Limb (tissue), 2 donors: ENCODE measurements at regions not wholly inside any gene's neighbourhood (a gene's known extent, or its start where the extent isn't known, plus 50 kb on each side); places are given as distances from the start of the nearest gene placed in this dataset.
"Not testable (repeated sequence)": the region's sequence is repeated elsewhere in the genome, so short reads cannot be mapped to it uniquely, and the experiment has no call there.

Source experiments
- DNase-seq, 2 donors: peaks; one replicate each; pipeline ENCODE4 v3.0.0-alpha.2; 2016; ENCODE audit errors: extremely low spot score in 2 of 2

DNA sequence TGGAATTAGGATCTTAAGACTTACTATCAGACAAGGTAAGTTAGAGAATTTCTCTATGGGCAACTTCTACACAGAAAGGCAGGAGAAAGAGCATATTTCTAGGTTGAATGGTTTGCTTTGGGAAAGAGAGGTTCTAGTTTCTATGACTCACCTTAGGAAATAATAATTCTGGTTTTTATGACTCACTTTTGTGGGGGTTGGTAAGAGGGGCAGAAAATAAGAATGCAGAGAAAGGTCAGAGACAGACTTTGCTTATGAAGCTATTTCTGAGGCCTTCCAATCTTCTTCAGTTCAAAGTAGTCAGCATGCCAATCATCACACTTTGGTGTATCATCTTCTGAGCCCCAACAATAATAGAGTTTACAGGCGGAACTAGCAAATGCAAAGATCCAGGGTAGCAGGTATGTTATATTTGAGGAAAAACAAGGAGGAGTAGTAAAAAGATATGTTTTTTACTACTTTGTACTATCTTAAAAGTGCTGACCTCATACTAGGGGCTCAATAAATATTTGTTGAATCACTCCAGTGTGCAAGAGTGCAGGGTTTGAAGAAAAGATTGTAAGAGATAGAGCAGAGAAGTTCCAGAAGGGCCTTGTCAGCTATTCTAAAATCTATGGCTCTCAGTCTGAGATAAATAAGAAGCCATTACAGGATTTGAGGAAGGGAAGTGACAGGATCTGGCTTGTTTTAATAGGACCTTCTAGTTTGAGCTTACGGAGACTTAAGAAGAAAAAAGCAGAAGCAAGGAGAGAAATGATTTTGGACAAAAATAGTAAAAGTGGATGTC lies 56.7 kb upstream of the LRFN5 start:
- no peak for DNase-seq

DNA sequence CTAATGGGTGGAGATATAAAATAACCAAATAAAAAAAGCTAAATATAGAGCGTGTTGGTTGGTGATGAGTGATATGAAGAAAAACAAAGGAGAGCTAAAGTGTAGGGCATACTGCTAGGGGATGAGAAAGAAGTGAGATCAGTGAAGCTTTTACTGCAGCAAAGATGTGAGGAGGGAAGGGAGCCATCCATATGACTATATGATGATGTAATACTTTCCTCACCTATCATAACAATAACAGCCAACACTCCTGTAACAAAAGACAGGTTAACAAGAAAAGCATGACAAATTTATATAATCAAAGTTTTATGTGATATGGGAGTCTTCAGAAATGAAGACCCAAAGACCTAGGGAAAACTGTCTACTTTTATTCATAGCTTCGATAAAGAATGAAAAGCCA lies 57.4 kb upstream of the LRFN5 start:
- no peak for DNase-seq

DNA sequence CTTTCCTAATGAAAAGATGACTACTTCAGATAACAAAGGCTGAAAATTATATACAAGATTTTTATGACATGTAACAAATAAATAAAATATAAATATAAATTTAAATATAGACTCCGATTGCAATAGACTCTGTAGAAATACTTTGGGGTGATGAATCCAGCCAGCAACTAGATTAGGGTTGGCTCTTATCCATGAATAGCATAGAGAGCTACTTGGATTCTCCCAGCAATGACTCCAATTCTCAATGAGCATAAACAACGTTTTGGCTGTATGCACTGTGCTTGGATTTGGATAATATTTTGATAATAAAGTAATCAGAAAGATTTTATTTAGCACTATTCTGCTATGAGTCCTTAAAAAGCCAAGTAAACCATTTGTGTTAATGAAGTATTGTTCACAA lies 58.0 kb upstream of the LRFN5 start:
- no peak for DNase-seq

DNA sequence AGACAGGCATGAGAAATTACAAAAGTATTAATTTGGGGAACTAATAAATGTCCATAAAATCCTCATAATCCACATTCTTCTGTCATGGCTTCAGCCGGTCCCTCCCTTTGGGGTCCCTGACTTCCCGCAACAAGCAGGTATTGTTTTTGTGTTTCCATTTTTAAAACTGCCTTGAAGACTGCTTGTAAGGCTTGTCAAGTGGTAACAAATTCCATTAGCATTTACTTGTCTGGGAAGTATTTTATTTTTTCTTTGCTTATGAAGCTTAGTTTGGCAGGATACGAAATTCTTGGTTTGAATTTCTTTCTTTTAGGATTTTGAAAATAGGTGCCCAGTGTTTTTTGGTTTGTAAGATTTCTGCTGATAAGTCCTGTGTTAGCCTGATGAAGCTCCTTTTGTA lies 65.3 kb upstream of the LRFN5 start:
- DNase-seq, result no peak

DNA sequence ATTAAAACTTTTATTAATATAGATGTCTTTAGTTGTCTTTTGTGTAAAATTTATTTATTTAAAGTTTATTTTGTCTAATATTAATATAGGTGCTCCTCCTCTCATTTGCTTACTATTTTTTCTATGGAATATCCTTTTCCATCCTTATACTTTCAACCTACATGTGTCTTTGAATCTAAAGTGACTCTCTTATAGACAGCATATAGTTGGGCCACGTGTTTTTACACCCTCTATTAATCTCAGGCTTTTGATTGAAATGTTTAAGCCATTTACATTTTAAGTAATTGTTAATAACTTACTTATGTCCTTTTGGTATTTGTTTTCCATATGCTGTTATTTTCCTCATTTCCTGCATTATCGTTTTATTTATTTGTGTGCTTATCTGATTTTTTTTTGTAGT lies 74.4 kb upstream of the LRFN5 start:
- no peak for DNase-seq

DNA sequence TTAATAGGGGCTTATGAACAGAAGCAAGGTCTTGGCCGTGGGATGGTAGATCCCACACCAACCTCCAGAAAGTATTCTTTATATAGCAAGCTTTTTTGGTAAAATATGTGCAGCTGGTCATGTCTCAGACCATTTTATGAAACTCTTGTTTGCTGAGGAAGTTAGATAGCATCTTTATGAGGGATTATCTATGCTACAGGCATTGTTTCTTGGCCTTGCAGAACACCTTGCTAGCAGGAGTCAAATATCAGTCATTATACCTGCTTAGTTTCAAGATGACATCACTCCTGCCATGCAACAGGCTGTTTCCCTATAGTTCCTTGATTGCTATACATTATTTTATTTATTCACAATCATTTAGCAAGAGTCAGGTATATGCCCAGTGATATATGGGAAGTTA lies 84.8 kb upstream of the LRFN5 start:
- DNase-seq, result no peak

DNA sequence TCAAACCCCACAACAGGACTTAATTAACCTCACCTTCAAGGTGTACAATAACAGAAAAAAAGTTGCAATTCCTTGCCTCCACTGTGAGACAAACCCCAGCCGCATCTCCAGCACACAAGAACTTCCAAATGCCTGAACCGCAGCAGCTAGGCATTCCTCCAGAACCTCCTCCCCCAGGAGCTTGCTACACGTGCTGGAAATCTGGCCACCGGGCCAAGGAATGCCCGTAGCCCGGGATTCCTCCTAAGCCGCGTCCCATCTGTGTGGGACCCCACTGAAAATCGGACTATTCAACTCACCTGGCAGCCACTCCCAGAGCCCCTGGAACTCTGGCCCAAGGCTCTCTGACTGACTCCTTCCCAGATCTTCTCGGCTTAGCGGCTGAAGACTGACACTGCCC lies 88.6 kb upstream of the LRFN5 start:
- not testable (repeated sequence) for DNase-seq

DNA sequence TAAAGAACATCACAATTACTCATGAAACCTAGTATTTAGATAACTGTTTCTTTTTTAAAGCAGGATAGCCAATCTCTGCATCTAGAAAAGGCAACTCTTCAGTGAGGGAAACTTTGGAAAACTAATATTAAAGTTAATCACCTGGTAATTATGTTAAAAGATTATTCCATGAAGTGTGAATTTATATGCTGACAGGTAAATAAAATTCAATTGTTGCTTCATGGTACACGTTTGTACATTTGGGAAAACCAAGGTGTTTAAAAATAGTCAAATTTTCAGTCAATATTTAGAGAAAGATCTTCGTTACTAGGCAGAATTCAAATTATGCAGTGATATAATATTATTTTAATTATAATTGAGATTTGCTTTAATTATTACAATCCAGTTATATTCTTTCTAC lies 100.1 kb upstream of the LRFN5 start:
- no peak for DNase-seq

DNA sequence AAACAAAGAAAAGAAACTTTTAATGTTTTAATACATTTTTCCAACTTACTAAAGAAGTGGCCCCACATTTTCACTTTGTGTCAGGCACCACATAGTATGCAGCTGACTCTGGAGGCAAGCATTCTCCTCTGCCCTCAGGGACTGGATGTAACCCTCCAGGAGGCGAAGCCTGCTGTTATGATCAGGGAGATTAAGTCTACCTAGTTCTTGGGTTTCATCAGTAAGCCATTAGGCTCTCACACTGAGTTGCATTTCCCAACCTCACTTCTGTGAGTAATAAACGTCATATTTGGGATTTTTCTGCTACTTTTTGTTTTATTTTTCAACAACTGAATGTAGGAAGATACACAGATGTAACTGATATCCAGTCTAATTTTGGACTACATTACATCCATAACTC lies 101.2 kb upstream of the LRFN5 start:
- no peak for DNase-seq

DNA sequence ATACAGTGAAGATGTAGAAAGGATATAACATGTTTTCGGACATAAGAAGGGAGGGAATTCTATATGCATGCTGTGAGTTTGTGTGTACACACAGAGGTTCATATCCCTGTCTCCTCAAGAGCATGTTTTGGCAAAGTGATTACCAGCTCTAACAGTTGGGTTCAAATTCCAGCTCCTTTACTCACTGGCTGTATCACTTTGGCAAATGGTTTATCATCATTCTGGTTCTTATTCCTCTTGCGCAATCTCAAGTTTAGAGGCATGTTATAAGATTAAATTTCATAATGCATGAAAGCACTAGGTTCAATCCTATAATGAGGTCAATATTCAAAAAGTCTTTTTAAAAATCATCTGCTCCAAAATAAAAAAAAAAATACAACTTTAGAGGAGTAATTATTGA lies 107.7 kb upstream of the LRFN5 start:
- no peak for DNase-seq

DNA sequence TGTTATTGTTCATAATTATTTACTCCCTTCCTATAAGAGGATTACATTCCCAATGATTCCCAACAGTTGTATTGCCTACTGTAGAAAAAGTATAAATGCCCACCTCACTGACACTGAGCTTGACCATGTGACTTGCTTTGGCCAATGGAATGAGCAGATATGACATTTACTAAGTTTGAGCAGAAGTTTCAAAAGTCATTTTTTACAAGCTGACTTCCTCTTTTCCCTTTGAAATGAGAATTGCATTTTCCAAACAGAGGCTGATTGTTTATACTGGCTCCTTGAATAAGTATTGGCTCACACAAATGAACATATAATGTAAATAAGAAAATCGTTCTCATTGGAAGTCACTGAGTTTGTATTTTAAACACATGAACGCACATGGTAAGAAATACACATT lies 116.4 kb upstream of the LRFN5 start:
- no peak for DNase-seq

DNA sequence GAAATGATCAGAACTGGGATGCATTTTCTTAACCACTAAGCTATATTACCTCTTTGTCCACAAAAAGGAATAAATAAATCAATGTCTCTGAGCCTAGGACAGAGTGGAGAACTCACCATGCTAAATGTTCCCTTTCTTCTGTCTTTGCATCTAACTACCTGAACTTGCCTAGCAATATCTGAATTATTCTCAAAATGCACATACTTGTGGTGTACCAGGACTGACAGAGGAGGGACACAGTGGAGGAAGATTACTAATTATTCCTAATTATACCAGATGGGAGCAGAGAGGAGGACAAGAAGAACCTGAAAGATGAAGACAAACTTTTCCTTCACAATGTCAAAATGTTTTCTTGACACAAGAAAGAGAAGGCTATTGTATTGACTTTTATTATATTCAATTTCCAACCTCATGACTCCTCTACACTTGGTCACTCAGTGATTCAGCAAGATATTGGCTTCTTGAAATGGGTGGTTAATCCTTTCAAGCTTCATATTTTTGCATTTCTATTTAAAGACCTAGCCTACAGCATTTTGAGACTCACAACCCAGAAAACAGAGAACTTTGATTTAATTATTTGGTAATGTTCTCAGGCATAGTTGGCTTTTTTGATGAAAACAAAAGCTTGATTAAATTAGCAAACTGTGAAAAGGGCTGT lies 117.2 kb upstream of the LRFN5 start:
- no peak for DNase-seq

DNA sequence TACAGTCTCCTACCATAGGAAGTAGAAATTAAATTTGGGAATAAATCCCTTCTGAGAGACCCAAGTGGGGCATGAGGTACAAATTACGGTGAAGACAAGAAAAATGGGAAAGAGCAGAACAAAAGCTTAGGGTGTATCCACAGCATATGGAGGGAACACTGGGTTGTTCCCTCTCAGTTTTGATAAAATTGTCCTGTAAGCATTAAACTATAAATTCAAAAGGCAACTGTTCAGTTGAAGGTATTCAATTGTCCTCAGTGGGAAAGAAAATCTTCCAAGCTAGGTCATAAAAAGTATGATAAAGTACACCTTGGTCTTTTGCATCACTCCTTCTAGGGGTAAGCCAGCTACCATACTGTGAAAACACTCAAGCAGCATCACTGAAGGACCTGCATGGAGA lies 118.3 kb upstream of the LRFN5 start:
- no peak for DNase-seq

DNA sequence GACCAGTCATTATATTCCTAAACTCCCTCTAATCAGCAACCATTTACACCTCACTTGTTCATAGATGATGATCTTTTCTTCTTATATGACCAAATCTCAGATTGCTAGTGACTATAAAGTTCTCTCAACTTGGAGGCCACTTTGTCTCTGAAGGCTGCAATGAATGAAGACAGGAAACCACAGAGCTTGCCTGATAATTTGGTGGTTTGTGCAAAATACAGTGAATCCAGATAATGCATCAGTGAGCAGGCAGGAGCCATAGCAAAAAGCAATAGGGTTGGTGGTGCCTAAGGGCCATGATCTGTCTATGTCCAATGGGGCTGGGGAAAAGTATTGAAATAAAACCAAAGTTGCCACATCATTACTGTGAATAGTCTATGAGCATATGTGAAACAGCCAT lies 123.8 kb upstream of the LRFN5 start:
- DNase-seq, result no peak

DNA sequence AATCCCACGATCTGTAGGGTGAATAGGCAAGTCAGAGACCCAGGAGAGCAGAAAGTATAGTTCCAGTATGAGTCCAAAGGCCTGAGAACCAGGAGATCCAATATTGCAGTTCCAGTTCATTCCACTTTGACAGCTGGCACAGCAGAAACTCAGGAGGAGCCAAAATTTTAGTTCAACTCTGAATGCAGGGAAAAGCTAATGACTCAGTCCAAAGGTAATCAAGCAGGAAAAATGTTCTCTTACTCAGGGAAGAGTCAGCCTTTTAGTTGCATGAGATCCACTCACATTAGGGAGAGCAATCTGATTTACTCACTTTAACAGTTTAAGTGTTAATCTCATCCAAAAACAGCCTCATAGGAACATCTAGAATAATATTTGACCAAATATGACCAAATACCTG lies 130.2 kb upstream of the LRFN5 start:
- DNase-seq, result no peak

DNA sequence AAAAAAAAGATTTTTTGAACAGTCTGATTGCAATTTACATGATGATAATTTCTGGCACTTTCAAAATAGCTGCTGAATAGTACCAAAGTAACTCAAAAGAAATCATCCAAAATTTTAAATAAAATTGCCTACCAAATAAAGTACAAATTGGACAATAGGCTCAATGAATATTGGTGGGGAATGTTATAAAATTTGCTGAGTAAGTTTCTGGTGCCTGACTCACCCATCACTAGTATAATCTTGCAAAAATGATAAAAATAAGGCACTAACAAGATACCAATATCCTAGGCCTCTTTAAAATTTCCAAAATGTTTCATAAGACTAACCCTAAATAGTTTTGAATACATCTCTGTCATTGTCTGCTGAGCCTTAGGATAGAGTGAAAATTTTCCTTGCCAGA lies 145.3 kb upstream of the LRFN5 start:
- DNase-seq, result no peak

DNA sequence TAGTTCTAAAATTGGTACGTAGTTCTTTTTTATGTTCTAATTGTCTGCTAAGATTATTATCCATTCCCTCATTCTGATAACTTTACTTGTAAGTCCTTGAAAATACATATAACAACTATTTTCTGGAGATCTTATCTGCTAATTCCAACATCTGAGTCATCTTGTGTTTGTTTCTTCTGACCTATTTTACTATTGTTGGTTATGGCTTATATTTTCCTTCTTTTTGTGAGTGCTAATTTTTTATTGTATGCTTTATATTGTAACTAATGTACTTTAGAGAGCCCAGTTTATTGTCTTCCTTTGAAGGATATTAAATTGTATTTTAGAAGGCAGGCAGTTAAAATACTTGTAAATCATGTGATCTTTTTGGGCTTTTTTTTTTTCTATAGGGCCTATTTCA lies 149.3 kb upstream of the LRFN5 start:
- no peak for DNase-seq

DNA sequence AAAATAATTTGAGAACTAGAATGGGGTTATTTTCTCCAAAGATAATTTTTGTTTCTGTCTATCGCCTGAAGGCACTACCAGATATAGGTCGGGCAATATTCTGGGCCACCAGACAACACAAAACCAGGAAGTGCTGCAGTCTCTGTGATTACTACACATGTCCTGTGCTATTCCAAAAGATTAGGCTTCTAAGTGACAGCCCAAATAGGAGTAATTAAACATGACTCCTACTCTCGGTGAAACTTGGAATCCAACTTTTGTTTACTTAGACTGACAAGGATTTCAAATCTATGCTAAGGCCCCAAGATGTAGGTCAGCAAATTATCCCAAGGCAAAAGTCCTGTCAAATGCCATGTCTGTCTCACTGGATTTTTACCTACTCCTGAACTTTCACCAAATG lies 157.6 kb upstream of the LRFN5 start:
- no peak for DNase-seq

DNA sequence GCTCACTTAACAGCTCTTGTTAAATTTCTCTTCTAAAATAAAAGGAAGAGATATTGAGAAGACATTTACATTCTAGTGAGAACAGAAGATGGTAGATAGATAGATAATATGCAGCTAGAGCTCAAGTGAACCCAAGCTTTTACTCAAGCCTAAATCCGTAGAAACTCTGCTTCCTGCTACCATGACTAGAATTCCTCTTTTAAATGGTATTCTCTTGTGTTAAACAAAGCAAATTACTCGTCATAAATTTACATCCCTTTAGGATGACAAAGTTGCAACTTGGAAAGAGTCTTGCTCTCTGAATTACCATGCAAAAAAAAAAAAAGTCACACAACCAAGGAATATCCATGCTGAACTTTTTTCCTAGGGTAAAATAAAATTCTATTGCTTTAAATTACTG lies 160.7 kb upstream of the LRFN5 start:
- DNase-seq, result no peak

DNA sequence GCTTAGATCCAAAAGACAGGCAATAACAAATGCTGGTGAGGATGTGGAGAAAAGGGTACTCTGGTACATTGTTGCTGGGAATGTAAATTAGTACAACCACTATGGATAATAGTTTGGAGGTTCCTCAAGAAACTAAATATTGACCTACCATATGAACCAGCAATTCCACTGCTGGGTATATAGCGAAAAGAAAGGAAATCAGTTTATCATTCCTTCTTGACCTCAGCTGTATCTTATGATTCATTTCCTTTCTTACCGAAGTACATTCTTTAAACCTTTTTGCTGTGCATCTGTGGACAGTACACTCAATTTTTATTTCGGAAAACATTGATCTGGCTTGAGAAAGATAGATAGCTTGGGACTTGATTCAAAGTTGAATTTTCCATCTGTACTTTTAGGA lies 183.2 kb upstream of the LRFN5 start:
- no peak for DNase-seq

DNA sequence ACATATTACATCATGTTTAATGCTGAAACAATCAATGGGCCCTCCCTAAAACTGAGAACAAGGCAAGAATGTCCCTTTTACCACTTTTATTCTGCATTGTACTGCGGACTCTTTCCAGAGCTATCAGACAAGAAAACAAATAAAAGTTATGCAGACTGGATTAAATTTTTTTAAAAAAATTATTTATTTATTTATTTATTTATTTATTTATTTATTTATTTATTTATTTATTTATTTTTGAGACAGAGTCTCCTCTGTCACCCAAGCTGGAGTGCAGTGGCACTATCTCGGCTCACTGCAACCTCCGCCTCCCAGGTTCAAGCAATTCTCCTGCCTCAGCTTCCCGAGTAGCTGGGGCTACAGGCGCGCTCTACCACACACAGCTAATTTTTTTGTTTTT lies 185.4 kb upstream of the LRFN5 start:
- not testable (repeated sequence) for DNase-seq

DNA sequence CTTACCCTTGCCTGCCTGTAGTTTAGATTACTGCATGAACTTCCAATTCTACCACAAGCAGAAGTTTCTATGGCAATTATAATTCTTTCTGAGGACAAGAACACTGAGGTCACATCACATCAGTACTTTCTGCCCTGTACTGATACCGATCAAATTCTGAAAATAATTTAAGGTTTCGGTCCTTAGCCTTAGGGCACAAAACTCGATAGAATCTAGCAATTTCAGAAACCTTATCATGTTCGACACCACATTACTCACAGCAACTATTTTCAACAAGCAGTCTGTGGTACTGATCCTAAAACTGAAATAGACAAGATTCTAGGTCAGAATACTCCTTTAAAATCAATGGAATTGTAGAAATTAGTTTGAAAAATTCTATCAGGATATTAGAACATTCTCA lies 187.0 kb upstream of the LRFN5 start:
- no peak for DNase-seq

DNA sequence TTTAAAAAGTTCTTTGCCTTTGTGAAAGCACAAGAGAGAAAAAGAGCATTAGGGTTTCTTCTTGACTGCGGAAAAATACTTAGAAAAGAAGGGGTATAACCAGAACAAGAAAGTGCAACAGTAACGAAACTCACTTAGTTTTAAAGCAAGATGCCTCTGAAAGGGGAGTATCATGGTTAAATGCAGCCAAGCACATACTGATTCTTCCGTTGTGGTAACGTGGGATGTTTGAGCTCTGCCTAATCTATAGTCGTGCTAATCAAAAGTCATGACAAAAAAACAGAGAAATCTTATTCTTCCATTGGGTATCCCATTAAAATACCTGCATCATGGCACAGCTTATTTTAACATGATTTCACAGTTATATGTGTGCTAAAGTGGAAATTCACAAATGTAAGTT lies 187.8 kb upstream of the LRFN5 start:
- DNase-seq, result no peak

DNA sequence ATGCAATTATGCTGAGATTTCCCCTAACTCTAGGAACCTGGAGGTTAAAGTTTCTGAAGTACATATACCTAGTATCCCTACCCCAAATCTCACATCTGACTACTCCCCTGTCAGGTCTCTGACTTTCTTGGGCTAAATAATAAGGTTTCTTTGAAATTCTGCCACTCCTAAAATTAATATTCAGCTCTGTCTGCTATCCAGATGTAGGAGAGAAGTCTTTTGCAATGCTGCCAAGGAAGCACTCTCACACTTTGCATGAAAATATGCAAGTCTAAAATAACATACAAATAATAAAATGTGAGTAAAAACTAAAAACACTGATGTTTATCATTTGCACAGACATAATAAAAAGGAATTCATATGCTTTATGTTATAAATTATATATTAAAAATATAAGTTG lies 196.9 kb upstream of the LRFN5 start:
- DNase-seq, result no peak
